Caco-2 (cell line): ENCODE measurements at regions not wholly inside any gene's neighbourhood (a gene's known extent, or its start where the extent isn't known, plus 50 kb on each side); places are given as distances from the start of the nearest gene placed in this dataset.

Source experiments
- BruUV-seq: library from RNA; stranded (reverse); fragments of 400-500 nt; replicated peaks from 2 replicates; lab custom pipeline; 2021; lab: Mats Ljungman, UMichigan
- CTCF ChIA-PET: fragments of 300-600 bp; sonication (Branson Sonifier 250); formaldehyde crosslinking; loops from one replicate; lab custom pipeline; 2022; ENCODE audit warnings: antibody characterized with exemption; lab: Charles Lee
- POLR2A ChIA-PET: fragments of 300-600 bp; sonication (Branson Sonifier 250); formaldehyde crosslinking; loops from one replicate; lab custom pipeline; 2022; ENCODE audit warnings: antibody characterized with exemption; lab: Charles Lee
- DNase-seq, 2 experiments: peaks; one replicate each; pipeline versions ENCODE4 v3.0.0 to v3.0.0-alpha.2; 2020 to 2022
- H3K27me3 ChIP-seq: replicated peaks from 2 replicates; pipeline ENCODE4 v1.6.0; 2011; ENCODE audit warnings: low read length; ENCODE audit not compliant: control insufficient read depth, insufficient read depth
- H3K36me3 ChIP-seq: 2 replicates; pipeline ENCODE4 v1.5.1; 2011; ENCODE audit warnings: low read length; ENCODE audit not compliant: control insufficient read depth, insufficient read depth
- H3K4me1 ChIP-seq: fragments of 250-450 bp; sonication (Bioruptor Pico); 2 replicates; pipeline ENCODE4 v1.5.1; 2020; ENCODE audit warnings: mild to moderate bottlenecking
- H3K4me3 ChIP-seq: 2 replicates; pipeline ENCODE4 v1.5.1; 2011; ENCODE audit warnings: low read depth, mild to moderate bottlenecking, control low read depth, low read length
- H3K9me3 ChIP-seq: fragments of 250-450 bp; sonication (Bioruptor Pico); 2 replicates; pipeline ENCODE4 v1.5.1; 2020; ENCODE audit warnings: mild to moderate bottlenecking, moderate library complexity
- H3K27ac Mint-ChIP-seq: one replicate; pipeline ENCODE4 v1.8.0; 2022; ENCODE audit warnings: mixed read lengths; ENCODE audit not compliant: unreplicated experiment
- H3K27me3 Mint-ChIP-seq: one replicate; pipeline ENCODE4 v1.8.0; 2022; ENCODE audit warnings: mixed read lengths; ENCODE audit not compliant: insufficient read depth, unreplicated experiment
- H3K36me3 Mint-ChIP-seq: one replicate; pipeline ENCODE4 v1.8.0; 2022; ENCODE audit warnings: mild to moderate bottlenecking, mixed read lengths; ENCODE audit not compliant: insufficient read depth, unreplicated experiment
- H3K4me1 Mint-ChIP-seq: one replicate; pipeline ENCODE4 v1.8.0; 2022; ENCODE audit warnings: low read depth, mixed read lengths; ENCODE audit not compliant: unreplicated experiment
- H3K4me3 Mint-ChIP-seq: one replicate; pipeline ENCODE4 v1.8.0; 2022; ENCODE audit warnings: mild to moderate bottlenecking, moderate library complexity, mixed read lengths; ENCODE audit not compliant: unreplicated experiment
- H3K9me3 Mint-ChIP-seq: one replicate; pipeline ENCODE4 v1.8.0; 2022; ENCODE audit warnings: mixed read lengths; ENCODE audit not compliant: unreplicated experiment
- intact Hi-C: fragments of 100-400 bp; cut with micrococcal nuclease; formaldehyde crosslinking; loops from one replicate; pipeline ENCODE4 v1.10.0; 2022; ENCODE audit not compliant: unreplicated experiment
- TF ChIP-seq, protein P1 (sequence below), 2 experiments: fragments of 200-600 bp in 1 of 2; IDR thresholded peaks; 1 replicate in 1 of 2; 2 replicates in 1 of 2; pipeline versions ENCODE4 v1.5.1 to v1.8.0; 2011 to 2022; ENCODE audit warnings: antibody characterized with exemption in 1 of 2, control low read depth in 1 of 2, inconsistent platforms in 1 of 2, low read depth in 1 of 2, low read length in 1 of 2, mild to moderate bottlenecking in 1 of 2, moderate library complexity in 1 of 2; ENCODE audit not compliant: insufficient read depth in 1 of 2, severe bottlenecking in 1 of 2, unreplicated experiment in 1 of 2

- no peak for DNase-seq
- intact Hi-C loops: no loop called here
- Mint-ChIP-seq H3K4me1 (no peaks in the 10 kb centered on the region), H3K9me3 (peaks cover 8% of the 10 kb centered on the region), H3K27ac (no peak overlapping the region), H3K27me3 (no peaks in the 10 kb centered on the region), H3K4me3 (no peak overlapping the region), H3K36me3 (no peaks in the 10 kb centered on the region)
- no TSS peak for BruUV-seq
- POLR2A ChIA-PET: no interaction called here
- Histone ChIP-seq H3K27me3 (no peaks in the 10 kb centered on the region), H3K4me3 (no peak overlapping the region), H3K9me3 (no peaks in the 10 kb centered on the region; the same call in 1 of the 2 replicates), H3K36me3 (no peaks in the 10 kb centered on the region), H3K4me1 (no peaks in the 10 kb centered on the region)
- CTCF ChIA-PET: no interaction called here
- TF ChIP-seq, protein P1, sequence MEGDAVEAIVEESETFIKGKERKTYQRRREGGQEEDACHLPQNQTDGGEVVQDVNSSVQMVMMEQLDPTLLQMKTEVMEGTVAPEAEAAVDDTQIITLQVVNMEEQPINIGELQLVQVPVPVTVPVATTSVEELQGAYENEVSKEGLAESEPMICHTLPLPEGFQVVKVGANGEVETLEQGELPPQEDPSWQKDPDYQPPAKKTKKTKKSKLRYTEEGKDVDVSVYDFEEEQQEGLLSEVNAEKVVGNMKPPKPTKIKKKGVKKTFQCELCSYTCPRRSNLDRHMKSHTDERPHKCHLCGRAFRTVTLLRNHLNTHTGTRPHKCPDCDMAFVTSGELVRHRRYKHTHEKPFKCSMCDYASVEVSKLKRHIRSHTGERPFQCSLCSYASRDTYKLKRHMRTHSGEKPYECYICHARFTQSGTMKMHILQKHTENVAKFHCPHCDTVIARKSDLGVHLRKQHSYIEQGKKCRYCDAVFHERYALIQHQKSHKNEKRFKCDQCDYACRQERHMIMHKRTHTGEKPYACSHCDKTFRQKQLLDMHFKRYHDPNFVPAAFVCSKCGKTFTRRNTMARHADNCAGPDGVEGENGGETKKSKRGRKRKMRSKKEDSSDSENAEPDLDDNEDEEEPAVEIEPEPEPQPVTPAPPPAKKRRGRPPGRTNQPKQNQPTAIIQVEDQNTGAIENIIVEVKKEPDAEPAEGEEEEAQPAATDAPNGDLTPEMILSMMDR (IDR thresholded peaks at IDR 0.05; ENCODE audit: insufficient read depth in 1 of 2, low read depth in 1 of 2, low read length in 1 of 2, severe bottlenecking in 1 of 2, unreplicated experiment in 1 of 2): no peak
Observed at GRCh38 chr7:111638078-111638477, 75.8 kb upstream of the IMMP2L start.

GRCh38 chr7:111633878-111634277, 71.6 kb upstream of the IMMP2L start:
- Mint-ChIP-seq H3K27me3 (peaks cover 2% of the 10 kb centered on the region), H3K27ac (no peak overlapping the region), H3K4me3 (no peak overlapping the region), H3K4me1 (no peaks in the 10 kb centered on the region), H3K9me3 (peaks cover 36% of the 10 kb centered on the region), H3K36me3 (no peaks in the 10 kb centered on the region)
- CTCF ChIA-PET: no interaction called here
- DNase-seq: no peak
- intact Hi-C loops: no loop called here
- Histone ChIP-seq H3K4me3 (no peak overlapping the region), H3K27me3 (no peaks in the 10 kb centered on the region), H3K4me1 (no peaks in the 10 kb centered on the region), H3K36me3 (no peaks in the 10 kb centered on the region), H3K9me3 (peaks cover 11% of the 10 kb centered on the region)
- TF ChIP-seq, protein P1 (IDR thresholded peaks at IDR 0.05; ENCODE audit: insufficient read depth in 1 of 2, low read depth in 1 of 2, low read length in 1 of 2, severe bottlenecking in 1 of 2, unreplicated experiment in 1 of 2): no peak
- POLR2A ChIA-PET: no interaction called here
- BruUV-seq: no TSS peak

- H3K36me3 Mint-ChIP-seq: no peaks in the 10 kb centered on the region
- no peaks in the 10 kb centered on the region for H3K27me3 ChIP-seq
- no peaks in the 10 kb centered on the region for H3K36me3 ChIP-seq
- H3K4me1 Mint-ChIP-seq: no peaks in the 10 kb centered on the region
- H3K9me3 Mint-ChIP-seq: peaks cover 38% of the 10 kb centered on the region
- no peak overlapping the region for H3K27ac Mint-ChIP-seq
- H3K9me3 ChIP-seq: peaks cover 11% of the 10 kb centered on the region
- H3K4me3 ChIP-seq: no peak overlapping the region
- POLR2A ChIA-PET: no interaction called here
- CTCF ChIA-PET: no interaction called here
- DNase-seq: no peak
- H3K4me3 Mint-ChIP-seq: no peak overlapping the region
- peaks cover 2% of the 10 kb centered on the region for H3K27me3 Mint-ChIP-seq
- TF ChIP-seq, protein P1 (IDR thresholded peaks at IDR 0.05; ENCODE audit: insufficient read depth in 1 of 2, low read depth in 1 of 2, low read length in 1 of 2, severe bottlenecking in 1 of 2, unreplicated experiment in 1 of 2): no peak
- intact Hi-C loops: no loop called here
- BruUV-seq: no TSS peak
- no peaks in the 10 kb centered on the region for H3K4me1 ChIP-seq
Observed at GRCh38 chr7:111630862-111631261, 68.6 kb upstream of the IMMP2L start.
